Thoracic aorta (tissue), 2 donors: ENCODE measurements at regions not wholly inside any gene's neighbourhood (a gene's known extent, or its start where the extent isn't known, plus 50 kb on each side); places are given as distances from the start of the nearest gene placed in this dataset.

ENCODE experiments used
- ATAC-seq: fragments of 150-250 bp; one replicate; pipeline ENCODE4 v1.8.0; 2017; ENCODE audit warnings: low read depth; ENCODE audit not compliant: insufficient number of reproducible peaks, low FRiP score
- DNase-seq: peaks from one replicate; pipeline ENCODE4 v3.0.0-alpha.2; 2020; ENCODE audit warnings: low spot score
- H3K27ac ChIP-seq, 2 donors: fragments of 200-600 bp; sonication (generic); 1 replicate in 1 of 2; 2 replicates in 1 of 2; pipeline ENCODE4 v1.5.1; 2016; ENCODE audit warnings: mild to moderate bottlenecking in 2 of 2, moderate library complexity in 2 of 2
- H3K27me3 ChIP-seq: fragments of 200-600 bp; sonication (generic); replicated peaks from 2 replicates; pipeline ENCODE4 v1.6.0; 2016; ENCODE audit warnings: mild to moderate bottlenecking; ENCODE audit not compliant: insufficient read depth
- H3K36me3 ChIP-seq: fragments of 200-600 bp; sonication (generic); one replicate; pipeline ENCODE4 v1.5.1; 2016
- H3K4me1 ChIP-seq, 2 donors: fragments of 200-600 bp; sonication (generic); 1 replicate in 1 of 2; 2 replicates in 1 of 2; pipeline versions ENCODE4 v1.5.1 to v1.6.0; 2016; ENCODE audit warnings: low read depth in 2 of 2, mild to moderate bottlenecking in 1 of 2; ENCODE audit not compliant: control insufficient read depth in 1 of 2
- H3K4me3 ChIP-seq: fragments of 200-600 bp; sonication (generic); 2 replicates; pipeline ENCODE4 v1.5.1; 2016; ENCODE audit warnings: mild to moderate bottlenecking
- H3K9me3 ChIP-seq: fragments of 200-600 bp; sonication (generic); 2 replicates; pipeline ENCODE4 v1.5.1; 2016
- TF ChIP-seq, protein P1 (sequence below): fragments of 200-600 bp; sonication (generic); IDR thresholded peaks from one replicate; pipeline ENCODE4 v1.5.1; 2019; ENCODE audit warnings: antibody characterized with exemption

DNA sequence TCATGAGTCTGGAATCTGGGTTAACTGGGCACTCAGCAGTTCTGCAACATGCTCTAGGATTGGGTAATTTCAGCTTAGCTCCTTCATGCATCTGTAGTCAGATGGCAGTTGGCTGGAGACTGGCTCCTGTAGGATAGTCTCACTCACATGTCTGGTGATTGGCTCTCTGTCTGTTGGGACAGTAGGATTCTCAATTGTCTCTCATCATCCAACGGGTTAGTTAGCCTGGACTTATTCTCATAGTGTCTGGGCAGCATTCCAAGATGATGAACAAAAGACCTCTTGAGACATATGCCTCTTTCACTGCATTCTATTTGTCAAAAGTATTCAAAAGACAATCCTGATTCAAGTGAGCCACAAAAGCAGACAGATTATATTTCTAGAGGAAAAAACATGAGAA is 795.6 kb upstream of the GALNTL6 start:
- no peaks in the 10 kb centered on the region for H3K36me3 ChIP-seq
- TF ChIP-seq, protein P1, sequence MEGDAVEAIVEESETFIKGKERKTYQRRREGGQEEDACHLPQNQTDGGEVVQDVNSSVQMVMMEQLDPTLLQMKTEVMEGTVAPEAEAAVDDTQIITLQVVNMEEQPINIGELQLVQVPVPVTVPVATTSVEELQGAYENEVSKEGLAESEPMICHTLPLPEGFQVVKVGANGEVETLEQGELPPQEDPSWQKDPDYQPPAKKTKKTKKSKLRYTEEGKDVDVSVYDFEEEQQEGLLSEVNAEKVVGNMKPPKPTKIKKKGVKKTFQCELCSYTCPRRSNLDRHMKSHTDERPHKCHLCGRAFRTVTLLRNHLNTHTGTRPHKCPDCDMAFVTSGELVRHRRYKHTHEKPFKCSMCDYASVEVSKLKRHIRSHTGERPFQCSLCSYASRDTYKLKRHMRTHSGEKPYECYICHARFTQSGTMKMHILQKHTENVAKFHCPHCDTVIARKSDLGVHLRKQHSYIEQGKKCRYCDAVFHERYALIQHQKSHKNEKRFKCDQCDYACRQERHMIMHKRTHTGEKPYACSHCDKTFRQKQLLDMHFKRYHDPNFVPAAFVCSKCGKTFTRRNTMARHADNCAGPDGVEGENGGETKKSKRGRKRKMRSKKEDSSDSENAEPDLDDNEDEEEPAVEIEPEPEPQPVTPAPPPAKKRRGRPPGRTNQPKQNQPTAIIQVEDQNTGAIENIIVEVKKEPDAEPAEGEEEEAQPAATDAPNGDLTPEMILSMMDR, result no peak
- no peaks in the 10 kb centered on the region for H3K9me3 ChIP-seq
- no peaks in the 10 kb centered on the region for H3K27me3 ChIP-seq
- no peak overlapping the region for H3K4me3 ChIP-seq
- no peak overlapping the region for H3K27ac ChIP-seq
- ATAC-seq (no peak), DNase-seq (no peak)
- no peaks in the 10 kb centered on the region for H3K4me1 ChIP-seq

GRCh38 chr4:171016145-171016544 is 797.1 kb upstream of the GALNTL6 start:
- Histone ChIP-seq H3K36me3 (no peaks in the 10 kb centered on the region), H3K4me1 (no peaks in the 10 kb centered on the region), H3K27me3 (no peaks in the 10 kb centered on the region), H3K4me3 (no peak overlapping the region), H3K27ac (no peak overlapping the region), H3K9me3 (peaks cover 2% of the 10 kb centered on the region)
- DNase-seq, result no peak
- TF ChIP-seq, protein P1, result no peak
- no peak for ATAC-seq

- no peaks in the 10 kb centered on the region for H3K36me3 ChIP-seq
- no peak overlapping the region for H3K4me3 ChIP-seq
- DNase-seq (no peak), ATAC-seq (no peak)
- no peaks in the 10 kb centered on the region for H3K4me1 ChIP-seq
- TF ChIP-seq, protein P1, result no peak
- peaks cover 5% of the 10 kb centered on the region for H3K9me3 ChIP-seq
- no peak overlapping the region for H3K27ac ChIP-seq
- H3K27me3 ChIP-seq, result no peaks in the 10 kb centered on the region
Observed at GRCh38 chr4:171015441-171015840, 797.8 kb upstream of the GALNTL6 start.

DNA sequence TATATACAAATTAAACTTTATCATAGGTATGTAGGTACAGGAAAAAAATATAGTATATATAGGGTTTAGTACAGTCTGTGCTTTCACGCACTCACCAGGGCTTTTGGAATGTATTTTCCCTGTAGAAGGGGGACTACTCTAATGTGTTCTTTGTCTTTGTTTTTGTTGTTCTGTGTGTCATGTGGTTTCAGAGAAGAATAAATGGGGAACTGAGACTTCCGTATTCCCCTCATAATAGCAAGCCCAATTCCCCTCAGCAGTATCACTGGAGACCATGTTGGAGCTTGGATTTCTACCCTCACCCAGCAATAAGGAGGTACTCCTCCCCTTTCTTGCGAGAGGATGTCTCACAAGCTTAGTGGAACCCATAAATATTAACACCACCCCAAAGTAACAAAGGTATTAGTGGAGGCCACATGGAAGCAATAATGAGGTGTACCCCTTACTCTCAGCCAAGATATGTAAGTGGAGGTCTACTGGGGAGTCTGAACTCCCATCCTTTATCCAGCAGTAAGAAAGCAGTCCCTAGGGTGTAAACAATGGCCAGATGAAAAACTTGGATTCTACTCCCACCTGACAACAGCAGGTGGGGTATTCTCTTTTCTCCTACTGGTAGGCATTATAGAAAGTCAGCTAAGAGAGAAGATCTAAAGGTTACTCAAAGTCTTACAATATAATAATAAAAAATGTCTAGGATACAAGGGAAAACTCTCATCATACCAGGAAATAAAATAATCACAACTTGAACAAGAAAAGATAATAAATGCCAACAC is 805.4 kb upstream of the GALNTL6 start:
- H3K36me3 ChIP-seq, result no peaks in the 10 kb centered on the region
- TF ChIP-seq, protein P1, result no peak
- H3K27ac ChIP-seq, result no peak overlapping the region
- no peak for ATAC-seq
- no peaks in the 10 kb centered on the region for H3K4me1 ChIP-seq
- H3K27me3 ChIP-seq, result no peaks in the 10 kb centered on the region
- no peak for DNase-seq
- no peak overlapping the region for H3K4me3 ChIP-seq
- peaks cover 5% of the 10 kb centered on the region for H3K9me3 ChIP-seq

DNA sequence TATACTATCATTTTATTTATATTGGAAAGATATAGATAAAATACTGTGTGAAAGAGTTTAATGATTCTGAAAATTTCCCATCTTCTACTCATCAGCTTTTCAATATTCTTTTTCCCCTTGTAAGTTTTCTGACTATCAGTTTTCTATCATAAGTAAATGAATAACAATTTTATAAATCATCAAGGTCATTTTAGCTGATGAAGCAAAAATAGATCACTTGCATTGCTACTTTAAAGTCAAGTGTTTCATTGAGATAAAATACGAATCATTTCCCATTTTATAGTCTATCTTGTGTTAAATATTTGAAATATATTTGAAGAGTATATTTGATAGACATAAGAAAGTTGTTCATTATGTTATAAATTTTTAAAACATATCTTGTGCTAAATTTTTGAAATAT is 811.0 kb upstream of the GALNTL6 start:
- no peaks in the 10 kb centered on the region for H3K9me3 ChIP-seq
- no peak overlapping the region for H3K27ac ChIP-seq
- TF ChIP-seq, protein P1, result no peak
- no peaks in the 10 kb centered on the region for H3K4me1 ChIP-seq
- ATAC-seq, result no peak
- no peak overlapping the region for H3K4me3 ChIP-seq
- no peaks in the 10 kb centered on the region for H3K27me3 ChIP-seq
- DNase-seq, result no peak
- no peaks in the 10 kb centered on the region for H3K36me3 ChIP-seq
